ENCODE measurements at regions not wholly inside any gene's neighbourhood (a gene's known extent, or its start where the extent isn't known, plus 50 kb on each side); places are given as distances from the start of the nearest gene placed in this dataset.

GRCh38 chr5:12354686-12355085, 450.4 kb upstream of the CTNND2 start:
- DNase-seq (ENCODE audit: low spot score) = no peak

GRCh38 chr5:12343558-12343957, 439.3 kb upstream of the CTNND2 start:
- no peak for DNase-seq (ENCODE audit: low spot score)

DNA sequence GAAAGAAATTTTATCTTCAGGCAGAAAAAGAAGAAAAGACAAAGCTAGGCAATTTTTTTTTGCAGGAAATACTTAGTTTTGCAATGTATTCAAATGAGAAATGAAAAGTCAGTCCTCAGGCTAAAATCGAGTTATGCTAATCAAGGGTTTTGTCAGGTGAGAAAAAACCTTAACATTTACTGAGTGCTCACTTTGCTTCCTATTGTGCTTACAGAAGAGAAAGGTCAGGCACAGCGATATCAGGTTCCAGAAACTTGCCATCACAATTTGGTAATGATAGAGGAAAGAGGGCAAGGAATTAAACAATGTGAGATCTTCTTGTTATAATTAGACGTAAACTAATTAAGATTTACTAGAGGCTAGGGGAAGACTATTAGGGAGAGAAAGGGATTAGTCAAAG, 431.7 kb upstream of the CTNND2 start:
- no peak for DNase-seq (ENCODE audit: low spot score)

DNA sequence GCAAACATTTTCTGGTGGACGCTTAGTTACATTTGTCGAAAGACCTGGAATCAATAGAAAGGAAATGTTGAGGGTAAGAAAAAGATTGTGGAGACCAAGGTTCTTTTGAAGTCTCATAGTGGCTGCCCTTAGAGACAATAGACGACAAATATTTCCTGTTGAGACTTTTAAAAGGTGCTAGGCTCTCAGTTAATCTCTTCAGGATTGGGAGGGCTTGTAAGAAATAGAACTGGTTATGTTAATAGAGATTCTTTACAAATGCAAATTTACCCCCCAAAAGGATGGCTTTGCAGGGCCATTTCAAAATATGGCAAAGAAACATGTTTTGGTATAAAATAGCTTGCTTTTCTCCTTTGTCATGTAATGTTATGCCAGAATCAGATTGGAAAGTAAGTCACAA, 428.2 kb upstream of the CTNND2 start:
- DNase-seq (ENCODE audit: low spot score) = no peak

DNA sequence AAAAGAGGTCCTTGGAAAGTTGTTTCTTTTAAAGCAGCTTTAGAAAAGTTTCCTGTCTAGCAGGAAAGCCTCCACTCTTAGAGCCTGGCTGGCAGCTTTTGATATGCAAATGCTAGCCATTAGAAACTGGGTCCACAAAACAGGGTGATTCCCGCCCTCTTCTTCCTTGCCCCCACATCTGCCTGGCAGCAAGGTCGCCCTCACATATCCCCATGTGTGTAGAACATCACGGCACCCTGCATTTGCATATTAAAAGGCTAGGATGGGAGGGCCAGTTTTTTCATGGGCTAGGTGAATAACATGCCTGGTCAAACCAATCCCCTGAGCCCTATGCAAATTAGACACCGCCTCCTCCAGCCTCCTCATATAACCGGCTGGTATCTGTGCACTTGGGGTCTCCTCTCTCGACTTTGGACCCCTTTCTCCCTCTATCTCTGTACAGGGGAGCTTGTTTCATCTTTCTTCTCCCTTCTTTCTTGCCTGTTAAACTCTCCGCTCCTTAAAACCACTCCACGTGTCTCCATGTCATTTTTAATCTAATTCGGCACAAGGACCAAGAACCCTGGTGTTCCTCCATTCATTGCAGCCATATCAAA, 426.8 kb upstream of the CTNND2 start:
- DNase-seq (ENCODE audit: low spot score) = no peak

- no peak for DNase-seq (ENCODE audit: low spot score)
Measured at GRCh38 chr5:12330381-12330780, 426.1 kb upstream of the CTNND2 start.

DNA sequence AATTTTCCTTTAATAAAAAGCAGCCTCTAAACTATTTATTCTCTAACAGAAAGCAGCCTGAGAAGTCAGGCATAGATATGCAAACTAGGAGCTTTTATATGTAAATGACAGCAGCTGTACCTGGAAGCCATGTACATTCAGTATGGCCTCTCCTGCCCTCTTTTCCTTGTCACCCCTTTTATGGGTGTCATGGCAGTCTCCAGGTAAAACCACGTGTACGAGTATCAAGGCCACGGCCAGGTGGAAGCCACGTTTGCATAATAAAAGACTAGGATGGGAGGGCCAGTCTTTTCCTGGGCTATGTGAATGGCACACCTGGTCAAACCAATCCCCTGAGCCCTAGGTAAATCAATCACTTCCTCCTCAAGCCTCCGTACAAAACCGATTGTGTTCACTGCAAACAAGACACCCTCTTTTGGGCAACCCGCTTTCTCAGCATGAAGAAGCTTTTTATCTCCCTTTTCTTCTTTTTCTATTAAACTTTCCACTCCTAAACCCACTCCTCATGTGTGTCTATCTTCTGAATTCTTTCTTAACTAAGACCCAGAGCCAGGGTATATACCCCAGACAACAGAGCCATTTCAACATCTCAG, 419.5 kb upstream of the CTNND2 start:
- DNase-seq (ENCODE audit: low spot score) = no peak

- DNase-seq (ENCODE audit: low spot score) = no peak
Measured at GRCh38 chr5:12322042-12322441, 417.8 kb upstream of the CTNND2 start.

GRCh38 chr5:12320331-12320730, 416.1 kb upstream of the CTNND2 start:
- no peak for DNase-seq (ENCODE audit: low spot score)

- DNase-seq (ENCODE audit: low spot score) = no peak
Measured at GRCh38 chr5:12316812-12317211, 412.6 kb upstream of the CTNND2 start.

DNA sequence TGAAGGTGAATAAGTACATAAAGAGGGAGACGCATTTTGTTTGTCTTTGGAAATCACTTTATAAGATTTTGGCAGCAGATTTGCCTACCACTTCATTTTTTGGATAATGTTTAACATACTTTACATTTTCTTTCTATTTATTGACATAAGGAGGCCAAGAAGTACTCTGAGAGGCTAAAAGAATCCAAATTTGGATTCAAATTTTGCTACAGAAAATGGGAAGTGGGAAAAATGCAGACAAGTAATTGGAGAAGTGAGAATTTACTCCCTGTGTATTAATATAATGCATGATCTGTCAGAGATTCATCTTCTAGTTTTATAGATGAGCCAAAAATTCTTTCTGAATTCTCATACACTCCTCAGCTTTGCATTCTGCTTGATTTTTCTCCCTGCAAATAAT, 411.2 kb upstream of the CTNND2 start:
- no peak for DNase-seq (ENCODE audit: low spot score)

DNA sequence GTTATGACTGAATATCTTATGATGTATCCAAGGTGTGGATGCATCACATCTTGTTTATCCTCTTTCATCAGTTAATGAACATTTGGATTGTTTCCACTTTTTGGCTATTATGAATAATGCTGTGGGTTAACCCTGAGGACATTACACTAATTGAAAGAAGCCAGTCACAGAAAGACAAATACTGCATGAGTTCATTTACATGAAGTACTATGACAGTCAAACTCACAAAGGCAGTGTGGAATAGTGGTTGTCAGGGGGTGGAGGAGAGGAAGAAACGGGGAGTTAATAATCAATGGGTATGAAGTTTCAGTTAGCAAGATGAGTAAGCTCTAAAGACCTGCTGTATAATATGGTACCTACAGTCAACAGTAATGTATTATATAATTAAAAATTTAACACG, 409.4 kb upstream of the CTNND2 start:
- no peak for DNase-seq (ENCODE audit: low spot score)

- no peak for DNase-seq (ENCODE audit: low spot score)
Measured at GRCh38 chr5:12312343-12312742, 408.1 kb upstream of the CTNND2 start.

DNA sequence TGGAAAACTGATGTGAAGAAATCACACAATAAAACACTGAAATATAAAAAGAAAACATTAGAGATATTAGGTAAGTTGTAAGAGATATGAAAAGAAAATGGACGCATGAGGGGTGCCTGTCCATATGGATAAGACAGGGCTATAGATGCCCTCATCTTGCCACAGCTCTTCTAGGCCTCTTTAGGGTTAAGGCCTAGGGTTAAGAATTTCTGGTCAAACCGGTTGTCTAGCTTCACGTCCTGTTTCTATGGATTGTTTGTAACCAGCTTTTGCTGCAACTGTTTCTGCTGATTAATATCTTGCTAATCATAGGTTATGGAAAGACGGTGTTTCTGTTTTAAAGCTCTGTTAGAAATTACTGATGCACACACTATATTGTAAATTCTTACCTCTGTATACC, 389.9 kb upstream of the CTNND2 start:
- DNase-seq (ENCODE audit: low spot score) = no peak

- peak; percentile 4 for DNase-seq (ENCODE audit: low spot score)
Measured at GRCh38 chr5:12292610-12293204, 388.5 kb upstream of the CTNND2 start.

GRCh38 chr5:12284604-12285003, 380.4 kb upstream of the CTNND2 start:
- no peak for DNase-seq (ENCODE audit: low spot score)

GRCh38 chr5:12277504-12278192, 373.4 kb upstream of the CTNND2 start:
- no peak for DNase-seq (ENCODE audit: low spot score)

DNA sequence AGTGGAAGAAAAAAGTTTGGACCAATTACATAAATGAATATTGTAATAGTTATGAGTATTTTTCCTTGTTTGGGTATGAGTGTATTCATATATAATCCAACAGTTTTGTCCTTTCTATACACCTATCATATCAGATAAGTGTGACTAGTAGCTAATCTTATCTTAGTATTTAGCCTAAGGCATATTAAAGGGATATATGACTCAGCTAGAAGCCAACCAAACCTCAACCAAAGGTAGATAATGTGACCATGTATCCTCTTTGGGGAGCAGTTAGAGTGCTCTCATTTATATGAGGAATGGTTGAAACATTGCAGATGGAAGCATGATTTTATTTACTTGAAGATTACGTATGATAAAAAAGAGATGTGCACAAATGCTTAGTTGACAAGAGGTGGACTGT, 370.0 kb upstream of the CTNND2 start:
- DNase-seq (ENCODE audit: low spot score) = no peak

DNA sequence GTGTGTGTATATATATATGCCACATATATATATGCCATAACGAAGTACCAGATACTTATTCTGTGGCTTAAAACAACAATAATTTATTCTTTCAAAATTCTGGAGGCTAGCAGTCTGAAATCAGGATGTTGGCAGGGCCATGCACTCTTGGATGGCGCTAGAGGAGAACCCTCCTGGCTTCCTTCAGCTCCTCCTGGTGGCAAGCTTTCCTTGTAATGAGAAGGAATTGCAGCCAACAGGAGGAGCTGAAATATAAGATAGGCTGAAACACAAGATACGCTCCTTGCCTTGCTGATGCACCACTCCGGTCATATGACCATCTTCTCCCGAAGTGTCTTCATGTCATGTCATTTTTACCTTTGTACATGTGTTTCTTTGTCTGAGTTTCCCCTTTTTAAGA, 368.1 kb upstream of the CTNND2 start:
- DNase-seq (ENCODE audit: low spot score) = no peak

- DNase-seq (ENCODE audit: low spot score) = no peak
Measured at GRCh38 chr5:12270914-12271313, 366.7 kb upstream of the CTNND2 start.

DNA sequence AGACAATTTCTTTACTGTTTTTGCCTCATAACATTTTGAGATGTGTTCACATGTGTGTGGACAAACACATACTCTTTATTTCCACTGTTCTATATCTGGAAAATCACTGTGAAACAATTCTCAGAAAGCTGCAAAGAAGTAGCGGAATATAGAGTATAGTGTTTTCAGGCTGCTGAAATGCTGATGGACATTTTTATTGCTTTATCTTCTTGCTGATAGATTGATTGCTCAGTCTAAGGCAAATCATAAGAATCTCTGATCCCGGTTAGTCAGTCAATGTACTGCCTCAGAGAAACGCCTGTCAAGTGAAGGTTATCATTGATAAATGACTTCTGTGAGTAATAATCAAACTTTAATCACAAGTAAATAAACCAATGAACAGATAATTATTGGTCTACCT, 364.9 kb upstream of the CTNND2 start:
- no peak for DNase-seq (ENCODE audit: low spot score)

- no peak for DNase-seq (ENCODE audit: low spot score)
Measured at GRCh38 chr5:12258549-12258948, 354.3 kb upstream of the CTNND2 start.

DNA sequence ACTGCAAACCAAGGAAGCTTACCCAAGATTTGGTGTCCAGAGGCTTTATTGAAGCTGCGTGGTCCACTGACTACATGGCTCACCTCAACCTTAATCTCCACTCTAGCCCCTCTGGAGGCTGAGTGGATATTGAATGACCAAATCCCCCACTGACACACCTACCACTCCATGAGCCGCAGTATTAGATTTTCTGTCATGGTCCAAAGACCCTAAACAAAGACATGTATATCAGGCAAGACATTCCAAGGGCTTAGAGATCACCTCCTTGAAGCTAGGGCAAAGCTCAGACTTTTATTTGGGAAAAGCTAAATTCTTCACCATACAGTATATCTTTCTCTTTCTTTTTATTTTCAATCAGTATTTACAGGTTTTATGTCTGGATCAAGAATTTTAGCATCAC, 346.2 kb upstream of the CTNND2 start:
- DNase-seq (ENCODE audit: low spot score) = peak; percentile 9
